ENCODE measurements at regions not wholly inside any gene's neighbourhood (a gene's known extent, or its start where the extent isn't known, plus 50 kb on each side); places are given as distances from the start of the nearest gene placed in this dataset.

- TF ChIP-seq EZH2 (IDR thresholded peaks at IDR 0.05) (no peak), POLR2AphosphoS5 (IDR thresholded peaks at IDR 0.05; ENCODE audit: borderline replicate concordance, low read depth, low read length) (no peak)
Measured at GRCh38 chr22:49380828-49381114, 446.9 kb downstream of the BRD1 start.
